ENCODE measurements at regions not wholly inside any gene's neighbourhood (a gene's known extent, or its start where the extent isn't known, plus 50 kb on each side); places are given as distances from the start of the nearest gene placed in this dataset.

DNA sequence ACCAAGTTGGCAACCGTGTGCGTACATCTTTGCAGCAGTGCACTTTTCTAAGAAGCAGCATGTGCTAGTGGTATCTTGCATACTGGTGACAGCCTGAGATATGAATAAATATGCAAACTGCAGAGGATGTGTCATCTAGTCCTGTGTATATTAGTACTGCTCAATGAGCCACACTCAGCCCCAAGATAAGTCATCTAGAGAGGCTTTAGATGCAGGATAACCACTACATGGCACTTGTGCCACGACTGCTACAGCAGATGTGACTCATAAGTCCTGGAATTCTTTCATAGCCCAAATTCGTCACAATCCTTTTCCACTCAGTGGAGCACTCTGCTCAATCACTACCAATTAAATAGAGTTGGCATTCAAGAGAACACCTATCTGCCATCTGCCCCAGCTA lies 171.5 kb downstream of the AXIN2 start:
- H3K4me3 ChIP-seq = no peak overlapping the region
- H3K27me3 ChIP-seq = no peaks in the 10 kb centered on the region
- DNase-seq = no peak
- 74 to 83% (median 83%) methylated on average over 4 of the region's 4 CpGs for WGBS, 3 donors
- no peaks in the 10 kb centered on the region for H3K4me1 ChIP-seq (ENCODE audit: insufficient read depth)
- intact Hi-C loops (cut with DNase I) = no loop called here
- no peak overlapping the region for H3K27ac ChIP-seq
- no peaks in the 10 kb centered on the region for H3K9me3 ChIP-seq
- H3K36me3 ChIP-seq = no peaks in the 10 kb centered on the region
- TF ChIP-seq, protein P1, sequence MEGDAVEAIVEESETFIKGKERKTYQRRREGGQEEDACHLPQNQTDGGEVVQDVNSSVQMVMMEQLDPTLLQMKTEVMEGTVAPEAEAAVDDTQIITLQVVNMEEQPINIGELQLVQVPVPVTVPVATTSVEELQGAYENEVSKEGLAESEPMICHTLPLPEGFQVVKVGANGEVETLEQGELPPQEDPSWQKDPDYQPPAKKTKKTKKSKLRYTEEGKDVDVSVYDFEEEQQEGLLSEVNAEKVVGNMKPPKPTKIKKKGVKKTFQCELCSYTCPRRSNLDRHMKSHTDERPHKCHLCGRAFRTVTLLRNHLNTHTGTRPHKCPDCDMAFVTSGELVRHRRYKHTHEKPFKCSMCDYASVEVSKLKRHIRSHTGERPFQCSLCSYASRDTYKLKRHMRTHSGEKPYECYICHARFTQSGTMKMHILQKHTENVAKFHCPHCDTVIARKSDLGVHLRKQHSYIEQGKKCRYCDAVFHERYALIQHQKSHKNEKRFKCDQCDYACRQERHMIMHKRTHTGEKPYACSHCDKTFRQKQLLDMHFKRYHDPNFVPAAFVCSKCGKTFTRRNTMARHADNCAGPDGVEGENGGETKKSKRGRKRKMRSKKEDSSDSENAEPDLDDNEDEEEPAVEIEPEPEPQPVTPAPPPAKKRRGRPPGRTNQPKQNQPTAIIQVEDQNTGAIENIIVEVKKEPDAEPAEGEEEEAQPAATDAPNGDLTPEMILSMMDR (IDR thresholded peaks at IDR 0.05) = no peak
- no peak for TF ChIP-seq EP300 (IDR thresholded peaks at IDR 0.05)
- no peak for TF ChIP-seq POLR2A (IDR thresholded peaks at IDR 0.05)

DNA sequence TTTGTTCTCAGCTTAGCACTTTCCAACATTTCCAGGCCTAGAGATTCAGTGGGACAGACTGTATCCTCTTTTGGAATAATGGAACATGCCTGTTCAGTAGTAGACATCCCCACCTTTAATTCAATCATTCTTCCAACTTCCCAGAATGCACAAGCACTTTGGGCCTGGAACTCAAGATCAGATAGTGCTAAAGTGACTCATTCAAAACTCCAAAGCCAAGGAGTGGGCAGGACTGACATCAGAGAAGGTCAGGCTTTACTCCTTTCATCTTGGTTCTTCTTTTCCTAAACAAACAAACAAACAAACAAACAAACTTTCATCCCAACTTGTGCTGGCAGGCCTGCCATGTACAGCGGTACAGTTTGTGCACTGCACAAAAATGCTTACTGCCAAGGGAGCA lies 172.0 kb downstream of the AXIN2 start:
- H3K4me3 ChIP-seq = no peak overlapping the region
- H3K9me3 ChIP-seq = no peaks in the 10 kb centered on the region
- intact Hi-C loops (cut with DNase I) = no loop called here
- DNase-seq = no peak
- H3K27ac ChIP-seq = no peak overlapping the region
- 83 to 100% (median 98%) methylated on average over 1 of the region's 1 CpG for WGBS, 3 donors
- TF ChIP-seq, protein P1 (IDR thresholded peaks at IDR 0.05) = no peak
- TF ChIP-seq EP300 (IDR thresholded peaks at IDR 0.05) = no peak
- no peak for TF ChIP-seq POLR2A (IDR thresholded peaks at IDR 0.05)
- no peaks in the 10 kb centered on the region for H3K36me3 ChIP-seq
- no peaks in the 10 kb centered on the region for H3K27me3 ChIP-seq
- no peaks in the 10 kb centered on the region for H3K4me1 ChIP-seq (ENCODE audit: insufficient read depth)

DNA sequence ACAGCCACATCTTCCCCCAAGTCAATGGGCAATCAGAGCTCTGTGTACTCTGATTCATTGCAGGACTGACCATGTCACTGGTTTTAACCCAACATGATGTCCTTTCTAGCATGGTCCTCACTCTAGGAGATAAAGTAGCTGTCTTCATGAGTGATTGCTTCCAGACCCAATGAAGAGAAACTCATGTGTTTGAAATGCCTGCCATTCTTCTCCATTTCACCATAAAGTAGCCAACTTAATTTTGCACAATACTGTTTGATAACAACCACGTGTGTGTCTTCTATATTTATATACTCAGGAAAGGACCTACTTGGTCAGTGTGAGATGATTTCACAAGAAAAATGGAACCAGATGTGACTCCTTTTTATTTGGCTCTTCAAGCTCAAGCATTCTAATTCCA lies 172.5 kb downstream of the AXIN2 start:
- H3K27ac ChIP-seq = no peak overlapping the region
- intact Hi-C loops (cut with DNase I) = no loop called here
- 28 to 53% (median 35%) methylated on average over 1 of the region's 1 CpG for WGBS, 3 donors
- no peak for DNase-seq
- no peaks in the 10 kb centered on the region for H3K36me3 ChIP-seq
- H3K4me1 ChIP-seq (ENCODE audit: insufficient read depth) = no peaks in the 10 kb centered on the region
- TF ChIP-seq EP300 (IDR thresholded peaks at IDR 0.05) (no peak), POLR2A (IDR thresholded peaks at IDR 0.05) (no peak)
- TF ChIP-seq, protein P1 (IDR thresholded peaks at IDR 0.05) = no peak
- H3K27me3 ChIP-seq = no peaks in the 10 kb centered on the region
- no peak overlapping the region for H3K4me3 ChIP-seq
- H3K9me3 ChIP-seq = no peaks in the 10 kb centered on the region

DNA sequence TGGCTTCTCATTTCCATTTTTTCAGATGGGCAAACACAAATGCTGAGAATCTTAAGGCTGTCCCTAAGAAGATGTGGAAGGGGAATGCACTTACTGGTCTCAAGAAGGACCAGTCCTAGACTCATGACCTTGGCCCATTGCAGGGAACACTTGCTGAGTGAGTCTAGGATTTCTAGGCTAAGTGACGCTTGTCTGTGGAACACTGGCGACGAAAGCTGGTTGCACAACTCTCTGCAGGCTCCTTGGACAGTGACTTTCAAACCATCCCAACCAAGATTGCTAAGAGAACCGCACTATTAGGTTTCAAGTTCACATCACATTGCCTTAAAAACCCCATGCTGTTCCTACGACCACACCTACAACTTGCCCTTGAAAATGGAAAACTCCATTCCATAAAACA lies 174.1 kb downstream of the AXIN2 start:
- Histone ChIP-seq H3K4me1 (ENCODE audit: insufficient read depth) (no peaks in the 10 kb centered on the region), H3K27ac (no peak overlapping the region), H3K4me3 (no peak overlapping the region), H3K36me3 (no peaks in the 10 kb centered on the region), H3K27me3 (no peaks in the 10 kb centered on the region), H3K9me3 (no peaks in the 10 kb centered on the region)
- 84 to 95% (median 92%) methylated on average over 5 of the region's 5 CpGs for WGBS, 3 donors
- DNase-seq = no peak
- no peak for TF ChIP-seq POLR2A (IDR thresholded peaks at IDR 0.05)
- no peak for TF ChIP-seq EP300 (IDR thresholded peaks at IDR 0.05)
- TF ChIP-seq, protein P1 (IDR thresholded peaks at IDR 0.05) = no peak
- intact Hi-C loops (cut with DNase I) = no loop called here

DNA sequence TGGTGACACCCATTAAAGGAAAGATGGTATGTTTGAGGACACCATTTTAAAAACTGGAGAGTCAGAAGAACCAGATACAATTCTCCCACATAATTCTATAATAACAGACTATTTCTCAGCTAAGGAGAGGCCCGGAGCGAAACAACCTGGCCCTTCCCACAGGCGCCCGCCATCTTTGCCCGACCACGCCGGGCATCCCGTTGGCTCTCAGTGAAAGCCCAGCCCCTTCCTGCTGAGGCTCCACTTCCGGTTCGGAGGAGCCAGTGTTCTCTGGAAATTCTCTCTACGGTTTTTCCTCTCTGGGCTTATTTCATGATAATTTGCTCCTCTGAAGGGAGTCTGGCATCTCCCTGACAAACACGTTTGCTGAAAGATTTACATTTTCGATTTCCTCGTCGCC lies 175.7 kb downstream of the AXIN2 start:
- Histone ChIP-seq H3K4me1 (ENCODE audit: insufficient read depth) (no peaks in the 10 kb centered on the region), H3K27me3 (no peaks in the 10 kb centered on the region), H3K4me3 (no peak overlapping the region), H3K9me3 (no peaks in the 10 kb centered on the region), H3K36me3 (no peaks in the 10 kb centered on the region), H3K27ac (no peak overlapping the region)
- intact Hi-C loops (cut with DNase I) = no loop called here
- WGBS, 3 donors = 91 to 92% (median 92%) methylated on average over 15 of the region's 15 CpGs
- TF ChIP-seq POLR2A (IDR thresholded peaks at IDR 0.05) = no peak
- TF ChIP-seq, protein P1 (IDR thresholded peaks at IDR 0.05) = no peak
- no peak for TF ChIP-seq EP300 (IDR thresholded peaks at IDR 0.05)
- DNase-seq = no peak

Measured in ovary (tissue), 7 donors.